Progenitor cell of endocrine pancreas (in vitro differentiated cells): ENCODE measurements at regions not wholly inside any gene's neighbourhood (a gene's known extent, or its start where the extent isn't known, plus 50 kb on each side); places are given as distances from the start of the nearest gene placed in this dataset.
"Not testable (repeated sequence)": the region's sequence is repeated elsewhere in the genome, so short reads cannot be mapped to it uniquely, and the experiment has no call there.

ENCODE experiments used
- DNase-seq: peaks from one replicate; pipeline ENCODE4 v3.0.0; 2021; ENCODE audit warnings: low spot score; ENCODE audit not compliant: unreplicated experiment
- H3K27ac Mint-ChIP-seq: 2 replicates; pipeline ENCODE4 v1.8.0; 2021; ENCODE audit warnings: mild to moderate bottlenecking, moderate library complexity, mixed read lengths
- H3K27me3 Mint-ChIP-seq: 2 replicates; pipeline ENCODE4 v1.8.0; 2021; ENCODE audit warnings: mixed read lengths
- H3K36me3 Mint-ChIP-seq: 2 replicates; pipeline ENCODE4 v1.8.0; 2022; ENCODE audit warnings: mixed read lengths; ENCODE audit not compliant: insufficient read depth
- H3K4me1 Mint-ChIP-seq: 2 replicates; pipeline ENCODE4 v1.8.0; 2021; ENCODE audit warnings: low read depth, mixed read lengths
- H3K4me3 Mint-ChIP-seq: 2 replicates; pipeline ENCODE4 v1.8.0; 2021; ENCODE audit warnings: low read depth, mild to moderate bottlenecking, moderate library complexity, mixed read lengths
- H3K9me3 Mint-ChIP-seq: 2 replicates; pipeline ENCODE4 v1.8.0; 2021; ENCODE audit warnings: low read depth, mixed read lengths
- TF ChIP-seq, protein P1 (sequence below): fragments of 200-600 bp; sonication (generic); IDR thresholded peaks from one replicate; pipeline ENCODE4 v1.5.0; 2021; ENCODE audit warnings: antibody characterized with exemption, mild to moderate bottlenecking; ENCODE audit not compliant: unreplicated experiment

DNA sequence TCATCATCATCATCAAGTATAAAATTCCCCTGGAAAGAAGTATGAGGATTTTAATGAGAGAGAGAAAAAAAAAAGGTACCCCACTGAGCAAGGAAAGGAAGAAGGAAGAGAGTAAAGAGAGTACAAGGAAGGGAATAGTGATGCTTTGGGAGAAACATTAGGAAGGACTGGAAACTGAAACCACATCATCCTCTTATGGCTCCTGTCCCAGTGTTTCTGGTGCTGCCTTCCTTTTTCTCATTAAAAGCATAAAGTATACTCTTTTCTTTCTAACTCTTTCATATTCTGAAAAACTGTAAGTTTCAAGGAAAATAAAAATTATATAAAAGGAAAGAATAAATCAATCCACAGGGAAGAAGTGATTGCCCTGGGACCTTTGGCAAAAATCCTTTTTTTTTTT is 616.4 kb upstream of the CBLB start:
- no peaks in the 10 kb centered on the region for H3K4me1 Mint-ChIP-seq

DNA sequence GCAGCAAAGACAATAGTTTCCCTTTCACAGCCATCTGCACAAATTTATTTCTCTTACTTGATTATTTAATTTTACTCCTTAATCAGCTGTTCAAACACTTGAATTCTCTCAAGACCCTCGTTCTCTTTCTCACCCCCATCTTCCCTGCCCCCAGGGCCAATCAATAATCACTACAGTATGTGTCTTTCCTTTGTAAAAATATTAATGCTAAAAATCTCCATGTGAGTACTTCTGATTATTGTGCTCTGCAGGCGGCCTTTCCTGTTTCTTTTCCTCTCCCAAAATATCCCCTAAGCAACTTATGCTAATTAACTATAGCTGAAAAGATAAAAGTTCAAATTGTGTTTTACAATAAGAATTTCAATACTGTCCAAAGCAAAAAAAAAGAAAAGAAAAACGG is 617.0 kb upstream of the CBLB start:
- Mint-ChIP-seq H3K9me3 (no peaks in the 10 kb centered on the region), H3K4me3 (no peak overlapping the region), H3K36me3 (no peaks in the 10 kb centered on the region), H3K27ac (no peak overlapping the region), H3K27me3 (no peaks in the 10 kb centered on the region), H3K4me1 (no peaks in the 10 kb centered on the region)
- TF ChIP-seq, protein P1, sequence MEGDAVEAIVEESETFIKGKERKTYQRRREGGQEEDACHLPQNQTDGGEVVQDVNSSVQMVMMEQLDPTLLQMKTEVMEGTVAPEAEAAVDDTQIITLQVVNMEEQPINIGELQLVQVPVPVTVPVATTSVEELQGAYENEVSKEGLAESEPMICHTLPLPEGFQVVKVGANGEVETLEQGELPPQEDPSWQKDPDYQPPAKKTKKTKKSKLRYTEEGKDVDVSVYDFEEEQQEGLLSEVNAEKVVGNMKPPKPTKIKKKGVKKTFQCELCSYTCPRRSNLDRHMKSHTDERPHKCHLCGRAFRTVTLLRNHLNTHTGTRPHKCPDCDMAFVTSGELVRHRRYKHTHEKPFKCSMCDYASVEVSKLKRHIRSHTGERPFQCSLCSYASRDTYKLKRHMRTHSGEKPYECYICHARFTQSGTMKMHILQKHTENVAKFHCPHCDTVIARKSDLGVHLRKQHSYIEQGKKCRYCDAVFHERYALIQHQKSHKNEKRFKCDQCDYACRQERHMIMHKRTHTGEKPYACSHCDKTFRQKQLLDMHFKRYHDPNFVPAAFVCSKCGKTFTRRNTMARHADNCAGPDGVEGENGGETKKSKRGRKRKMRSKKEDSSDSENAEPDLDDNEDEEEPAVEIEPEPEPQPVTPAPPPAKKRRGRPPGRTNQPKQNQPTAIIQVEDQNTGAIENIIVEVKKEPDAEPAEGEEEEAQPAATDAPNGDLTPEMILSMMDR, result no peak
- no peak for DNase-seq

More for the DNA sequence above, 616.4 kb upstream of the CBLB start:
- Mint-ChIP-seq H3K36me3 (no peaks in the 10 kb centered on the region), H3K4me3 (no peak overlapping the region), H3K9me3 (no peaks in the 10 kb centered on the region), H3K27me3 (no peaks in the 10 kb centered on the region), H3K27ac (no peak overlapping the region)
- TF ChIP-seq, protein P1, result no peak
- no peak for DNase-seq

- not testable (repeated sequence) for H3K27me3 Mint-ChIP-seq, H3K4me3 Mint-ChIP-seq, H3K36me3 Mint-ChIP-seq, H3K27ac Mint-ChIP-seq, H3K9me3 Mint-ChIP-seq, DNase-seq, H3K4me1 Mint-ChIP-seq
Measured at GRCh38 chr3:106486945-106487639, 618.3 kb upstream of the CBLB start.

- H3K9me3 Mint-ChIP-seq, result no peaks in the 10 kb centered on the region
- no peak for DNase-seq
- no peaks in the 10 kb centered on the region for H3K36me3 Mint-ChIP-seq
- no peaks in the 10 kb centered on the region for H3K4me1 Mint-ChIP-seq
- H3K27me3 Mint-ChIP-seq, result no peaks in the 10 kb centered on the region
- TF ChIP-seq, protein P1, result no peak
- no peak overlapping the region for H3K27ac Mint-ChIP-seq
- no peak overlapping the region for H3K4me3 Mint-ChIP-seq
Measured at GRCh38 chr3:106488331-106488730, 619.5 kb upstream of the CBLB start.

- no peak for DNase-seq
- H3K27ac Mint-ChIP-seq, result no peak overlapping the region
- H3K4me1 Mint-ChIP-seq, result no peaks in the 10 kb centered on the region
- no peaks in the 10 kb centered on the region for H3K9me3 Mint-ChIP-seq
- TF ChIP-seq, protein P1, result no peak
- no peaks in the 10 kb centered on the region for H3K27me3 Mint-ChIP-seq
- no peaks in the 10 kb centered on the region for H3K36me3 Mint-ChIP-seq
- no peak overlapping the region for H3K4me3 Mint-ChIP-seq
Measured at GRCh38 chr3:106491796-106492195, 623.0 kb upstream of the CBLB start.

DNA sequence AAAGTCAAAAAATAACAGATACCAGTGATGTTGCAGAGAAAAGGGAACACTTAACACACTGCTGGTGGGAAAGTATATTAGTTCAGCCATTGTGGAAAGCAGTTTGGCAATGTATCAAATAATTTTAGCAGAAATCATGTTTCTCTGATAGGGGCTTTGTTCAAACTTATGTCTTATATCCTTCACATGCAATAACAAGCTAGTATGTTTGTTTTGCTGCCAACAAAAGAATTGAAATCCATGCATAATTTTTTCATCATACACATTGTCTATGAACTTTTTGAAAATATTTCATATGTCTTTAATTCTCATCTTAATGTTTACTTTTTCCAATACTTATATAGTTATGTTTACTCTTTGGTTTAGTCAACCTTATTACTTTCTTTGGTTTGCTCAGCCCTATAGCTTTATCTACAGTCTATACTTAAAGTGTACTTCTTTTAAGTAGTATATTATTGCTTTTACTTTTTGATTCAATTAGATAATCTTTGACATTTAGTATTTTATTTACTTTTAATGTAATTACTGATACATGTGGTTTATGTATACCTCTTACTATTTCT is 639.6 kb upstream of the CBLB start:
- Mint-ChIP-seq H3K27me3 (no peaks in the 10 kb centered on the region), H3K9me3 (peaks cover 13% of the 10 kb centered on the region), H3K4me3 (no peak overlapping the region), H3K27ac (no peak overlapping the region), H3K4me1 (no peaks in the 10 kb centered on the region), H3K36me3 (no peaks in the 10 kb centered on the region)
- DNase-seq, result no peak
- TF ChIP-seq, protein P1, result no peak
